Testis (tissue), 2 donors: ENCODE measurements at regions not wholly inside any gene's neighbourhood (a gene's known extent, or its start where the extent isn't known, plus 50 kb on each side); places are given as distances from the start of the nearest gene placed in this dataset.

Experiments
- DNase-seq: peaks from one replicate; pipeline ENCODE4 v3.0.0-alpha.2; 2019
- H3K27ac ChIP-seq, 2 donors: fragments of 200-600 bp; sonication (generic); one replicate each; pipeline ENCODE4 v1.5.1; 2019
- H3K27me3 ChIP-seq: fragments of 200-600 bp; sonication (generic); one replicate; pipeline ENCODE4 v1.5.1; 2019
- H3K36me3 ChIP-seq: fragments of 200-600 bp; sonication (generic); one replicate; pipeline ENCODE4 v1.5.1; 2017; ENCODE audit warnings: low read depth; ENCODE audit errors: missing control alignments
- H3K4me1 ChIP-seq: fragments of 200-600 bp; sonication (generic); one replicate; pipeline ENCODE4 v1.5.1; 2019
- H3K4me3 ChIP-seq, 2 donors: fragments of 200-600 bp; sonication (generic); one replicate each; pipeline ENCODE4 v1.5.1; 2017 to 2019
- H3K9me3 ChIP-seq: fragments of 200-600 bp; sonication (generic); one replicate; pipeline ENCODE4 v1.5.1; 2017
- POLR2A ChIP-seq: fragments of 450-650 bp; IDR thresholded peaks from one replicate; pipeline ENCODE4 v1.6.1; 2017; ENCODE audit warnings: antibody characterized with exemption, mild to moderate bottlenecking, moderate library complexity
- WGBS, 2 donors: methylation state at CpG; one replicate each; pipeline ENCODE4 v1.1.5; 2018; 5-methylcytosine and 5-hydroxymethylcytosine counted together
- intact Hi-C: fragments of 100-400 bp; cut with DNase I; formaldehyde crosslinking; loops from one replicate; pipeline ENCODE4 v1.15.1; 2023; ENCODE audit warnings: low total_unique reads
- TF ChIP-seq, protein P1 (sequence below), 3 experiments: fragments of 450-650 bp in 2 of 3; fragments of 200-600 bp in 1 of 3; sonication (generic) in 1 of 3; IDR thresholded peaks; one replicate each; pipeline ENCODE4 v1.5.1; 2016 to 2019; ENCODE audit warnings: antibody characterized with exemption in 3 of 3, mild to moderate bottlenecking in 2 of 3, moderate library complexity in 1 of 3

DNA sequence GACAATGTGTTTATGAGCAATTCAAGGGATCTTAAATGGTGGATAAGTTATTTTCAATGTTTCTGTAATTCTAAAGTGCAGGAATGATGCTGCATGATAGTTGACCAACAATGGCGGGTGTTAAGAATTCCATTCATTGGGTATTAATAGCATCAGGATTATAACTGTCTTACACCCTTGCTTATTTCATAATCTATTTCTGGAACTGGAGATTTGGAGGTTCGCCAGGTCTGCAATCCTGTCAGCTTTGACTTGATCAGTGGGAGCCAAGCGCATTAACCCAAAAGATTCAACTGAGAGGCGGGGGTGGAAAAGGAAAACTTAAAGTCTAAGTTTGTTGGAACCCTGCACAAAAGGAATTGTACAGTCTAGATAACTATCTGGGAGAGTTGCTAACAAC, 114.9 kb upstream of the ZEB1 start:
- WGBS, 2 donors: 82 to 85% methylated on average over 4 of the region's 4 CpGs
- H3K27me3 ChIP-seq: no peaks in the 10 kb centered on the region
- TF ChIP-seq, protein P1, sequence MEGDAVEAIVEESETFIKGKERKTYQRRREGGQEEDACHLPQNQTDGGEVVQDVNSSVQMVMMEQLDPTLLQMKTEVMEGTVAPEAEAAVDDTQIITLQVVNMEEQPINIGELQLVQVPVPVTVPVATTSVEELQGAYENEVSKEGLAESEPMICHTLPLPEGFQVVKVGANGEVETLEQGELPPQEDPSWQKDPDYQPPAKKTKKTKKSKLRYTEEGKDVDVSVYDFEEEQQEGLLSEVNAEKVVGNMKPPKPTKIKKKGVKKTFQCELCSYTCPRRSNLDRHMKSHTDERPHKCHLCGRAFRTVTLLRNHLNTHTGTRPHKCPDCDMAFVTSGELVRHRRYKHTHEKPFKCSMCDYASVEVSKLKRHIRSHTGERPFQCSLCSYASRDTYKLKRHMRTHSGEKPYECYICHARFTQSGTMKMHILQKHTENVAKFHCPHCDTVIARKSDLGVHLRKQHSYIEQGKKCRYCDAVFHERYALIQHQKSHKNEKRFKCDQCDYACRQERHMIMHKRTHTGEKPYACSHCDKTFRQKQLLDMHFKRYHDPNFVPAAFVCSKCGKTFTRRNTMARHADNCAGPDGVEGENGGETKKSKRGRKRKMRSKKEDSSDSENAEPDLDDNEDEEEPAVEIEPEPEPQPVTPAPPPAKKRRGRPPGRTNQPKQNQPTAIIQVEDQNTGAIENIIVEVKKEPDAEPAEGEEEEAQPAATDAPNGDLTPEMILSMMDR (IDR thresholded peaks at IDR 0.05): no peak
- TF ChIP-seq POLR2A: no peak
- H3K36me3 ChIP-seq: no peaks in the 10 kb centered on the region
- no peak overlapping the region for H3K27ac ChIP-seq
- H3K4me1 ChIP-seq: no peaks in the 10 kb centered on the region
- H3K9me3 ChIP-seq: no peaks in the 10 kb centered on the region
- intact Hi-C loops: no loop called here
- H3K4me3 ChIP-seq: no peak overlapping the region
- DNase-seq: no peak

DNA sequence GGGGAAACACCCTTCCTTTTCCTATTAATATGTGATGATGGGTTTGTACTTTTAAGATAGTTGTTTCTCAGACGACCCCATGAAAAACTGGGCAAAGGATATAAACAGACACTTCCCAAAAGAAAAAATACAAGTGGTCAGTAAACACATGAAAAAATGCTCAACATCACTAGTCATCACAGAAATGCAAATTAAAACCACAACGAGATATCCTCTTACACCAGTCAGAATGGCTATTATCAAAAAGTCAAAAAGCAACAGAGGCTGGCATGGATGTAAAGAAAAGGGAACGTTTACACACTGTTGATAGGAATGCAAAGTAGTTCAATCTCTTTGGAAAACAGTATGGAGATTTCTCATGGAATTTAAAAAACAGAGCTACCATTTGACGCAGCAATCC, 111.4 kb upstream of the ZEB1 start:
- intact Hi-C loops: no loop called here
- Histone ChIP-seq H3K4me1 (no peaks in the 10 kb centered on the region), H3K27me3 (no peaks in the 10 kb centered on the region), H3K4me3 (no peak overlapping the region), H3K27ac (no peak overlapping the region), H3K9me3 (no peaks in the 10 kb centered on the region), H3K36me3 (no peaks in the 10 kb centered on the region)
- TF ChIP-seq, protein P1 (IDR thresholded peaks at IDR 0.05): no peak
- no peak for TF ChIP-seq POLR2A
- WGBS, 2 donors: 57 to 69% methylated on average over 4 of the region's 4 CpGs
- DNase-seq: no peak

DNA sequence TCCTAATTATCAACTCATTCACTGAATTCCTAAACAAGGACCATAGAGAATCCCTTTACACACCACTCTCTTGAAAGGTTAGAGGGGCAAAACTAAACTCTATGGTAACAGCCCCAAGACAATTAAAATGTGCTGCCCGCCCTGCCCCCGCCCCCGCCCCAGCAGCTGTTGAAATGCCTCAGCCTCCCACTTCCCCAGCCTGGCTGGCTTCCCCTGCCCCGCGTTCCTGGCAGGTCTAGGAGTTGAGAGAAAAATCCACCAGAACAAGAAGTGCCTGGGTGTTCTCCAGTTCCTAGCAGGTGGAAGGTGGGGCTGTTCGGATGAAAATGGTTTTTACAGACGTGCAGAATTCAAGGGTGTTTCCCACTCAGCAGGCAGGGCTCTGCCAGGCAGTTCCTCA, 109.5 kb upstream of the ZEB1 start:
- no peak for TF ChIP-seq POLR2A
- TF ChIP-seq, protein P1 (IDR thresholded peaks at IDR 0.05): no peak
- Histone ChIP-seq H3K4me1 (no peaks in the 10 kb centered on the region), H3K27me3 (no peaks in the 10 kb centered on the region), H3K36me3 (no peaks in the 10 kb centered on the region), H3K4me3 (no peak overlapping the region), H3K27ac (no peak overlapping the region), H3K9me3 (no peaks in the 10 kb centered on the region)
- intact Hi-C loops: no loop called here
- 23 to 36% methylated on average over 7 of the region's 7 CpGs for WGBS, 2 donors
- no peak for DNase-seq

DNA sequence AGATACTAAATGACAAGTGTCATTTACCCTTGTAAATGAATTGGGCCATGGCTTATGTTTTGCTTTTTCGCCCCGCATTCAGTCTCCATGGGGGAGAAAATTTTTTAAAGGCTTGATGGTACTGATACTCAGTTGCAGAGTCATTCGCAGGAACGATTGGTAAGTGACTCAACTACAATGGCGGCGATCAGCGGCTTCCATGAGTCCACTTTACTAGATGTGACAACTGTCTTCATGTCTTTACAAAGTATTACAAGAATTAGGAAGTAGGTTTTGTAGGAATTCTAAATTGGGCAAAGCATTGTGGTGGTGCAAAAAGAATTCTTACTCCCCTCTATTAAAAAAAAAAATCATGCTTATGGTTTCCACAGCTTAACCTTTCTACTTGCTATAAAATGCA, 108.8 kb upstream of the ZEB1 start:
- Histone ChIP-seq H3K4me1 (no peaks in the 10 kb centered on the region), H3K4me3 (no peak overlapping the region), H3K9me3 (no peaks in the 10 kb centered on the region), H3K36me3 (no peaks in the 10 kb centered on the region), H3K27ac (no peak overlapping the region), H3K27me3 (no peaks in the 10 kb centered on the region)
- intact Hi-C loops: no loop called here
- DNase-seq: no peak
- 66 to 76% methylated on average over 7 of the region's 7 CpGs for WGBS, 2 donors
- no peak for TF ChIP-seq POLR2A
- TF ChIP-seq, protein P1 (IDR thresholded peaks at IDR 0.05): no peak

DNA sequence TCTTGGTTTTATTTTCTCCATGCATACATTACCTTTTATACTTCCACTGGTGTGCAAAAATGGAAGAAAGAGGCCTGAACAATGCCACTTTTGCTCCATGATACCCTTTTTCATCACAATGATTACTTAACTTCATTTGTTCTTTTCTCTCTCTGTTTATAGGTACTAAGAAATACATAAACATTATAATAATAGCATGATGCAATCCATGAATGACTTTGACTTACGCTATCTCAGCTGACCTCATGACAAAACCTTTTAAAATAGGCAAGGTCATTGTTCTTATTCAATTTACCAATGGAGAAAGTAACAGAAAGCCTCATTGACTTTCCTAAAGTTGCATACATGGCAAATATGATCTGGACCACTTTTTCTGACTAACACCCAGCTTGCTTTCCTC, 105.1 kb upstream of the ZEB1 start:
- DNase-seq: no peak
- TF ChIP-seq POLR2A: no peak
- TF ChIP-seq, protein P1 (IDR thresholded peaks at IDR 0.05): no peak
- Histone ChIP-seq H3K9me3 (no peaks in the 10 kb centered on the region), H3K27me3 (no peaks in the 10 kb centered on the region), H3K27ac (no peak overlapping the region), H3K36me3 (no peaks in the 10 kb centered on the region), H3K4me1 (no peaks in the 10 kb centered on the region), H3K4me3 (no peak overlapping the region)
- WGBS, 2 donors: 93 to 96% methylated on average over 1 of the region's 1 CpG
- intact Hi-C loops: no loop called here
